ENCODE measurements at regions not wholly inside any gene's neighbourhood (a gene's known extent, or its start where the extent isn't known, plus 50 kb on each side); places are given as distances from the start of the nearest gene placed in this dataset.

- Histone ChIP-seq H3F3A (ENCODE audit: low read depth) (peaks cover 4% of the 10 kb centered on the region), H3K9me3 (ENCODE audit: insufficient read depth, low read depth, low read length) (no peaks in the 10 kb centered on the region), H3K4me1 (ENCODE audit: insufficient read depth, low read length, poor library complexity, severe bottlenecking) (peaks cover 73% of the 10 kb centered on the region), H3K4me3 (ENCODE audit: low read length, poor library complexity, severe bottlenecking) (no peak overlapping the region), H4K20me1 (ENCODE audit: insufficient read depth, low read length, poor library complexity, severe bottlenecking) (no peaks in the 10 kb centered on the region), H3K4me2 (ENCODE audit: low read depth, low read length, poor library complexity, severe bottlenecking) (peak overlapping the region; percentile 46), H3K79me2 (ENCODE audit: insufficient read depth, low read length) (no peaks in the 10 kb centered on the region), H3K27me3 (ENCODE audit: insufficient read depth, low read length, poor library complexity, severe bottlenecking) (no peaks in the 10 kb centered on the region), H3K9me2 (replicated peaks; ENCODE audit: low read depth, low read length) (no peaks in the 10 kb centered on the region), H3K9ac (ENCODE audit: low read depth, low read length, poor library complexity, severe bottlenecking) (no peak overlapping the region), H2AFZ (ENCODE audit: low read length) (no peak overlapping the region), H3K36me3 (ENCODE audit: insufficient read depth, low read length) (no peaks in the 10 kb centered on the region)
- TF ChIP-seq, protein P1, sequence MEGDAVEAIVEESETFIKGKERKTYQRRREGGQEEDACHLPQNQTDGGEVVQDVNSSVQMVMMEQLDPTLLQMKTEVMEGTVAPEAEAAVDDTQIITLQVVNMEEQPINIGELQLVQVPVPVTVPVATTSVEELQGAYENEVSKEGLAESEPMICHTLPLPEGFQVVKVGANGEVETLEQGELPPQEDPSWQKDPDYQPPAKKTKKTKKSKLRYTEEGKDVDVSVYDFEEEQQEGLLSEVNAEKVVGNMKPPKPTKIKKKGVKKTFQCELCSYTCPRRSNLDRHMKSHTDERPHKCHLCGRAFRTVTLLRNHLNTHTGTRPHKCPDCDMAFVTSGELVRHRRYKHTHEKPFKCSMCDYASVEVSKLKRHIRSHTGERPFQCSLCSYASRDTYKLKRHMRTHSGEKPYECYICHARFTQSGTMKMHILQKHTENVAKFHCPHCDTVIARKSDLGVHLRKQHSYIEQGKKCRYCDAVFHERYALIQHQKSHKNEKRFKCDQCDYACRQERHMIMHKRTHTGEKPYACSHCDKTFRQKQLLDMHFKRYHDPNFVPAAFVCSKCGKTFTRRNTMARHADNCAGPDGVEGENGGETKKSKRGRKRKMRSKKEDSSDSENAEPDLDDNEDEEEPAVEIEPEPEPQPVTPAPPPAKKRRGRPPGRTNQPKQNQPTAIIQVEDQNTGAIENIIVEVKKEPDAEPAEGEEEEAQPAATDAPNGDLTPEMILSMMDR (conservative IDR thresholded peaks at IDR 0.05; ENCODE audit: low read length) = no peak
Measured at GRCh38 chr18:54713386-54713785, 114.9 kb upstream of the RAB27B start.

- Histone ChIP-seq H4K20me1 (ENCODE audit: insufficient read depth, low read length, poor library complexity, severe bottlenecking) (no peaks in the 10 kb centered on the region), H3K4me3 (ENCODE audit: low read length, poor library complexity, severe bottlenecking) (no peak overlapping the region), H3K9ac (ENCODE audit: low read depth, low read length, poor library complexity, severe bottlenecking) (no peak overlapping the region), H3F3A (ENCODE audit: low read depth) (peaks cover 8% of the 10 kb centered on the region), H3K4me1 (ENCODE audit: insufficient read depth, low read length, poor library complexity, severe bottlenecking) (peaks cover 76% of the 10 kb centered on the region), H2AFZ (ENCODE audit: low read length) (no peak overlapping the region), H3K9me2 (replicated peaks; ENCODE audit: low read depth, low read length) (no peaks in the 10 kb centered on the region), H3K79me2 (ENCODE audit: insufficient read depth, low read length) (no peaks in the 10 kb centered on the region), H3K36me3 (ENCODE audit: insufficient read depth, low read length) (no peaks in the 10 kb centered on the region), H3K9me3 (ENCODE audit: insufficient read depth, low read depth, low read length) (no peaks in the 10 kb centered on the region), H3K27me3 (ENCODE audit: insufficient read depth, low read length, poor library complexity, severe bottlenecking) (no peaks in the 10 kb centered on the region), H3K4me2 (ENCODE audit: low read depth, low read length, poor library complexity, severe bottlenecking) (peak overlapping the region; percentile 46)
- TF ChIP-seq, protein P1 (conservative IDR thresholded peaks at IDR 0.05; ENCODE audit: low read length) = no peak
- no peak for TF ChIP-seq EZH2phosphoT487 (IDR thresholded peaks at IDR 0.05; ENCODE audit: borderline replicate concordance)
Measured at GRCh38 chr18:54714851-54715250, 113.4 kb upstream of the RAB27B start.

- Histone ChIP-seq H3K36me3 (ENCODE audit: insufficient read depth, low read length) (no peaks in the 10 kb centered on the region), H4K20me1 (ENCODE audit: insufficient read depth, low read length, poor library complexity, severe bottlenecking) (no peaks in the 10 kb centered on the region), H3K27me3 (ENCODE audit: insufficient read depth, low read length, poor library complexity, severe bottlenecking) (no peaks in the 10 kb centered on the region), H2AFZ (ENCODE audit: low read length) (no peak overlapping the region), H3K9ac (ENCODE audit: low read depth, low read length, poor library complexity, severe bottlenecking) (no peak overlapping the region), H3K9me3 (ENCODE audit: insufficient read depth, low read depth, low read length) (no peaks in the 10 kb centered on the region), H3F3A (ENCODE audit: low read depth) (peaks cover 8% of the 10 kb centered on the region), H3K4me2 (ENCODE audit: low read depth, low read length, poor library complexity, severe bottlenecking) (no peak overlapping the region), H3K4me3 (ENCODE audit: low read length, poor library complexity, severe bottlenecking) (no peak overlapping the region), H3K79me2 (ENCODE audit: insufficient read depth, low read length) (no peaks in the 10 kb centered on the region), H3K4me1 (ENCODE audit: insufficient read depth, low read length, poor library complexity, severe bottlenecking) (peaks cover 65% of the 10 kb centered on the region), H3K9me2 (replicated peaks; ENCODE audit: low read depth, low read length) (no peaks in the 10 kb centered on the region)
- no peak for TF ChIP-seq EZH2phosphoT487 (IDR thresholded peaks at IDR 0.05; ENCODE audit: borderline replicate concordance)
- TF ChIP-seq, protein P1 (conservative IDR thresholded peaks at IDR 0.05; ENCODE audit: low read length) = no peak
Measured at GRCh38 chr18:54716586-54716985, 111.7 kb upstream of the RAB27B start.
